Tibial artery (tissue), 4 donors: ENCODE measurements at regions not wholly inside any gene's neighbourhood (a gene's known extent, or its start where the extent isn't known, plus 50 kb on each side); places are given as distances from the start of the nearest gene placed in this dataset.

Experiments
- DNase-seq, 2 donors: peaks; one replicate each; pipeline ENCODE4 v3.0.0-alpha.2; 2019
- H3K27ac ChIP-seq, 2 donors: fragments of 200-600 bp; sonication (generic) in 1 of 2; 1 replicate in 1 of 2; 2 replicates in 1 of 2; pipeline ENCODE4 v1.5.1; 2018 to 2019; ENCODE audit warnings: mild to moderate bottlenecking in 1 of 2
- H3K27me3 ChIP-seq, 2 donors: fragments of 200-600 bp; sonication (generic) in 1 of 2; one replicate each; pipeline versions ENCODE4 v1.5.1 to v1.6.0; 2016 to 2019
- H3K36me3 ChIP-seq, 3 donors: fragments of 200-600 bp; sonication (generic) in 2 of 3; one replicate each; pipeline ENCODE4 v1.5.1; 2016 to 2019; ENCODE audit warnings: mild to moderate bottlenecking in 2 of 3
- H3K4me1 ChIP-seq, 4 donors: fragments of 200-600 bp; sonication (generic) in 2 of 4; 1 replicate in 3 of 4; 2 replicates in 1 of 4; pipeline ENCODE4 v1.5.1; 2016 to 2019
- H3K4me3 ChIP-seq, 2 donors: fragments of 200-600 bp; sonication (generic) in 1 of 2; 1 replicate in 1 of 2; 2 replicates in 1 of 2; pipeline ENCODE4 v1.5.1; 2018 to 2019; ENCODE audit warnings: mild to moderate bottlenecking in 2 of 2
- H3K9me3 ChIP-seq, 3 donors: fragments of 200-600 bp; sonication (generic) in 1 of 3; one replicate each; pipeline ENCODE4 v1.5.1; 2016 to 2019
- CTCF ChIP-seq, 2 experiments: fragments of 200-600 bp in 1 of 2; fragments of 450-650 bp in 1 of 2; IDR thresholded peaks; one replicate each; pipeline ENCODE4 v1.5.1; 2017 to 2019; ENCODE audit warnings: antibody characterized with exemption in 2 of 2, mild to moderate bottlenecking in 1 of 2, moderate library complexity in 1 of 2
- intact Hi-C: fragments of 100-400 bp; cut with DNase I; formaldehyde crosslinking; loops from one replicate; pipeline ENCODE4 v1.15.0; 2023; ENCODE audit warnings: low total_unique reads

GRCh38 chr2:7127156-7127555 is 209.9 kb downstream of the RNF144A start:
- Histone ChIP-seq H3K9me3 (no peaks in the 10 kb centered on the region), H3K4me3 (no peak overlapping the region), H3K27me3 (no peaks in the 10 kb centered on the region), H3K36me3 (no peaks in the 10 kb centered on the region), H3K27ac (no peak overlapping the region), H3K4me1 (no peaks in the 10 kb centered on the region)
- intact Hi-C loops = no loop called here
- DNase-seq = no peak
- no peak for TF ChIP-seq CTCF (IDR thresholded peaks at IDR 0.05)

- Histone ChIP-seq H3K27ac (no peak overlapping the region), H3K36me3 (no peaks in the 10 kb centered on the region), H3K9me3 (no peaks in the 10 kb centered on the region), H3K4me3 (no peak overlapping the region), H3K4me1 (no peaks in the 10 kb centered on the region), H3K27me3 (no peaks in the 10 kb centered on the region)
- TF ChIP-seq CTCF (IDR thresholded peaks at IDR 0.05) = no peak
- intact Hi-C loops = no loop called here
- DNase-seq = no peak
These were observed 210.5 kb downstream of the RNF144A start for GRCh38 chr2:7127687-7128086.

DNA sequence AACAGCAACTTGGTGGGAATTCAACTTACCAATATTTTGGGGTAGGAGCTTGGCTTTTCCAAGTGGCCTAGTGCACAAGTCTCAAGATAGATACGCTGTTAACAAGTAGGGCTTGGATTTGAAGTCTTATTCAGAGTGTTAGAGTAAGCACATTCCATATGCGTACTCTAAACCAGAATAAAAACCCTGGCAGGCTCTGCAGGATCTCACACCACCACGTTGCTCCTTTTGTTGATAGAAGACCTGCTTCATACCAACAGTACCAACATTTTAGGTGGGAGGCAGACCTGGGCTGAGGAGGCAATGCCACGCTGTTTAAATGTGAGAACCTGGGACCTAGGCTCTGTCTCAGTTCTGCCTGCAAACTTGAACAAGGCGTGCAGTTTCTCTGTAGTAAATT is 214.0 kb downstream of the RNF144A start:
- intact Hi-C loops = no loop called here
- TF ChIP-seq CTCF (IDR thresholded peaks at IDR 0.05) = no peak
- no peak for DNase-seq
- no peak overlapping the region for H3K4me3 ChIP-seq
- H3K4me1 ChIP-seq = no peaks in the 10 kb centered on the region
- H3K36me3 ChIP-seq = no peaks in the 10 kb centered on the region
- H3K27me3 ChIP-seq = no peaks in the 10 kb centered on the region
- no peak overlapping the region for H3K27ac ChIP-seq
- H3K9me3 ChIP-seq = no peaks in the 10 kb centered on the region

- no peak for DNase-seq
- H3K4me3 ChIP-seq = no peak overlapping the region
- H3K27ac ChIP-seq = no peak overlapping the region
- H3K36me3 ChIP-seq = no peaks in the 10 kb centered on the region
- H3K27me3 ChIP-seq = no peaks in the 10 kb centered on the region
- no peaks in the 10 kb centered on the region for H3K4me1 ChIP-seq
- no peak for TF ChIP-seq CTCF (IDR thresholded peaks at IDR 0.05)
- intact Hi-C loops = no loop called here
- H3K9me3 ChIP-seq = no peaks in the 10 kb centered on the region
These were observed 215.5 kb downstream of the RNF144A start for GRCh38 chr2:7132753-7133152.

DNA sequence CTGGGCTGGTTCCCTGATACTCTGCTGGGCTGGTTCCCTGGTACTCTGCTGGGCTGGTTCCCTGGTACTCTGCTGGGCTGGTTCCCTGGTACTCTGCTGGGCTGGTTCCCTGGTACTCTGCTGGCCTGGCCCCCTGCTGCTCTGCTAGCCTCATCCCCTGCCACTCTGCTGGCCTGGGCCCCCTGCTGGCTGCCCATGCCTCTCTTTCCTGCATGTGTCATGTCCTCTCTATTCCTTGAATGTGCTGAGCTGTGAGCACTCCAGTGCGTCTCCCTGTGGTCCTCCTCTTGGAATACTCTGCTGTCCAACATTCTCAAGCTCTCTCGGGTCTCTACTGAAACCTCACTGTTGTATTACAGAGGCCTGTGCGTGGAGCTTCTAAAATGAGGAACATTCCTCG is 216.3 kb downstream of the RNF144A start:
- Histone ChIP-seq H3K36me3 (no peaks in the 10 kb centered on the region), H3K4me3 (no peak overlapping the region), H3K4me1 (no peaks in the 10 kb centered on the region), H3K27ac (no peak overlapping the region), H3K27me3 (no peaks in the 10 kb centered on the region), H3K9me3 (no peaks in the 10 kb centered on the region)
- intact Hi-C loops = no loop called here
- no peak for DNase-seq
- TF ChIP-seq CTCF (IDR thresholded peaks at IDR 0.05) = no peak

- Histone ChIP-seq H3K27me3 (peaks cover 0 to 2% of the 10 kb centered on the region in 2 donors), H3K4me3 (no peak overlapping the region), H3K4me1 (no peaks in the 10 kb centered on the region), H3K27ac (no peak overlapping the region), H3K9me3 (no peaks in the 10 kb centered on the region), H3K36me3 (no peaks in the 10 kb centered on the region)
- TF ChIP-seq CTCF (IDR thresholded peaks at IDR 0.05) = no peak
- DNase-seq = no peak
- intact Hi-C loops = no loop called here
These were observed 223.1 kb downstream of the RNF144A start for GRCh38 chr2:7140306-7140705.
